Adrenal gland (tissue), 5 donors: ENCODE measurements at regions not wholly inside any gene's neighbourhood (a gene's known extent, or its start where the extent isn't known, plus 50 kb on each side); places are given as distances from the start of the nearest gene placed in this dataset.

Experiments
- POLR2A ChIP-seq, 2 donors: fragments of 450-650 bp; IDR thresholded peaks; one replicate each; pipeline ENCODE4 v1.6.1; 2017; ENCODE audit warnings: antibody characterized with exemption in 2 of 2, mild to moderate bottlenecking in 2 of 2, moderate library complexity in 1 of 2
- TF ChIP-seq, protein P1 (sequence below), 6 experiments: fragments of 450-650 bp in 4 of 6; fragments of 200-600 bp in 2 of 6; sonication (generic) in 1 of 6; IDR thresholded peaks; 1 replicate in 5 of 6; 2 replicates in 1 of 6; pipeline versions ENCODE4 v1.5.1 to v1.8.0; 2016 to 2021; ENCODE audit warnings: antibody characterized with exemption in 6 of 6, mild to moderate bottlenecking in 2 of 6, moderate library complexity in 1 of 6
- donor health status: DM: no; HTN: no; CAD: no.

DNA sequence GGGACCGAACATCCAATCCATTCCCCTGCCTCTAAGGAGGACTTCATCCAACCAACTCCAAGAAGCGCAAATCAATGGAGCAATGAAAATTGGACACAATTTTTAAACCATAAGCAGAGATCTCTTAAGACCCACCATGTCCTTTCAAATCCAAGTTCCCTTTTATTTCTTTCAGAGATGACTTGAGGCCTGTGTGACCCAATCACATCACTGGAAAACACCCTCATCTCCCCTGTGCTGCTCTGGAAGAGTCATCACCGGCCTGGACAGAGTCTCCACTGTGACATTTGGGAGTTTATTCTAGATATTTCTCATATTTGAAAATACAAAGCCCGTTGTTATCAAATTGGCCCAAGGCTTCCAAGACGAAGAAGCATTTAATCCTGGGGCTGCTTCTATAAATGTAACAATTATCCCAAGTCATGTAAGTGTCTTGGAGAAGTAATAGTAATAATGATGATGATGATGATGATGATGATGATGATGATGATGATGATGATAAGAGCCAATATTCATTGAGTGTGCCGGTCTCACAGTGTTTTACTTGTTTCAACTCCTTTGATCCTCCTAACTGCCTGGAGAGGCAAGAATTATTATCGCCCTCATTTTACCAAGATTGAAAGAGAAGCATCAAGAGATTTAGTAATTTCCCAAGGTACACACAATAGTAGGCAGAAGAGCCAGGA is 72.1 kb downstream of the COPRS start:
- TF ChIP-seq POLR2A (IDR thresholded peaks at IDR 0.05): no peak
- TF ChIP-seq, protein P1, sequence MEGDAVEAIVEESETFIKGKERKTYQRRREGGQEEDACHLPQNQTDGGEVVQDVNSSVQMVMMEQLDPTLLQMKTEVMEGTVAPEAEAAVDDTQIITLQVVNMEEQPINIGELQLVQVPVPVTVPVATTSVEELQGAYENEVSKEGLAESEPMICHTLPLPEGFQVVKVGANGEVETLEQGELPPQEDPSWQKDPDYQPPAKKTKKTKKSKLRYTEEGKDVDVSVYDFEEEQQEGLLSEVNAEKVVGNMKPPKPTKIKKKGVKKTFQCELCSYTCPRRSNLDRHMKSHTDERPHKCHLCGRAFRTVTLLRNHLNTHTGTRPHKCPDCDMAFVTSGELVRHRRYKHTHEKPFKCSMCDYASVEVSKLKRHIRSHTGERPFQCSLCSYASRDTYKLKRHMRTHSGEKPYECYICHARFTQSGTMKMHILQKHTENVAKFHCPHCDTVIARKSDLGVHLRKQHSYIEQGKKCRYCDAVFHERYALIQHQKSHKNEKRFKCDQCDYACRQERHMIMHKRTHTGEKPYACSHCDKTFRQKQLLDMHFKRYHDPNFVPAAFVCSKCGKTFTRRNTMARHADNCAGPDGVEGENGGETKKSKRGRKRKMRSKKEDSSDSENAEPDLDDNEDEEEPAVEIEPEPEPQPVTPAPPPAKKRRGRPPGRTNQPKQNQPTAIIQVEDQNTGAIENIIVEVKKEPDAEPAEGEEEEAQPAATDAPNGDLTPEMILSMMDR (IDR thresholded peaks at IDR 0.05): no peak
